ENCODE measurements at regions not wholly inside any gene's neighbourhood (a gene's known extent, or its start where the extent isn't known, plus 50 kb on each side); places are given as distances from the start of the nearest gene placed in this dataset.

DNA sequence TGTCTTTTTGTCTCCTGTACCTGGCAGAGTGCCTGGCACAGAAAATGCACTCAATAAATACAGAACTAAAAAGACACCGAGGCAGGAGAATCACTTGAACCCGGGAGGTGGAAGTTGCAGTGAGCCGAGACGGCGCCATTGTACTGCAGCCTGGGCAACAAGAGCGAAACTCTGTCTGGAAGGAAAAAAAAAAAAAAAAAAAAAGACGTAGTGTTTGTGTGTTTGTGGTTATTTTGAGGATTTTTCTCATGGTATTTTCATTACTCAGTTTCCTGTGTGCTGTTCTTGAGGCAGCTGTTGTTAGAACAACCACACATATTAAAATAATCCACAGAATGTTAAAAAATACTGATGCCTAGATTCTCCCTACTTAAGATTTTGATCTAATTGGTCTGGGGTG lies 519.2 kb upstream of the SPHKAP start:
- TF ChIP-seq TAF1 (conservative IDR thresholded peaks at IDR 0.05) (no peak), CTCF (IDR thresholded peaks at IDR 0.05; ENCODE audit: low read depth, low read length, missing input control) (no peak)
- TF ChIP-seq, protein P1, sequence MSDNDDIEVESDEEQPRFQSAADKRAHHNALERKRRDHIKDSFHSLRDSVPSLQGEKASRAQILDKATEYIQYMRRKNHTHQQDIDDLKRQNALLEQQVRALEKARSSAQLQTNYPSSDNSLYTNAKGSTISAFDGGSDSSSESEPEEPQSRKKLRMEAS (IDR thresholded peaks at IDR 0.05), result no peak

Data from liver (tissue), 3 donors.